ENCODE measurements at regions not wholly inside any gene's neighbourhood (a gene's known extent, or its start where the extent isn't known, plus 50 kb on each side); places are given as distances from the start of the nearest gene placed in this dataset.

DNA sequence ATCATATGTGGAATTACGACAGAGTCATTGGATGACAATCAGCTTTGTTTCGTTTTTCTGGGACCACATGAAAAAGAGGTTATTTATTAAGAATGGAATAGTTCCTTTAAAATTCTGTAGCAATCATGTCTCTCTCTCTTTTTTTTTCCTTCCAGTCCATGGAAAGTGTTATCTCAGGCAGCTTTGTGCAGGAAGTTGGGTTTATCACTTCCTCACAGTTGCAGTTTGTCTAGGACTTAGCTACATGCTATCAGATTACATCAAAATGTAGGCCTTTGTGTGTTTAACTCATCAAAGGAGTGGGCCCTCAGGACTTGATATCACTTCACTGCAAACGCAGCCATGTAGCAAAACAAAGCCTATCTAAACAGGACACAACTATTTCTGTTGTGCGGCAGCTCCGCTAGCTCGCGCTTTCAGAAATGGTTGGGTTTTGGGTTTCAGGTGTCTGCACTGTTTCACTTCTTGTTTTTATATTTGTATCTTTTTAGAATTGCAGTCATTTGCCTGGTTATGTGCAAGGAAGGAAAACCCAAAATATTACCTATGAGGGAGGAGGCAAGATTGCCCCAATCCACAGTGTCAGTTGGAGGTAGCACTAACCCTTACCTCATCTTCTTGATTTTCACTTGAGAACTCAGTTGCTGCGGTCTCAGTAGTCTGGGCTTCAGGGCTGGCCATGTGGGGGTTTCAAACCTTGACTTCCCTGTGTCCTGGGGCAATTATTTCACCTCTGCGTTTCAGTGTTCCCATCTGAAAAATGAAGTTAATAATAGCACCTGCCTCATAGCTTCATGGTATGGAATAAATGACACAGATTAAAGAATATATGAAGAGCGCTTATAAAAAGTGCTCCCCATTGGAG, 66.7 kb downstream of the HHEX start:
- TF ChIP-seq, protein P1, sequence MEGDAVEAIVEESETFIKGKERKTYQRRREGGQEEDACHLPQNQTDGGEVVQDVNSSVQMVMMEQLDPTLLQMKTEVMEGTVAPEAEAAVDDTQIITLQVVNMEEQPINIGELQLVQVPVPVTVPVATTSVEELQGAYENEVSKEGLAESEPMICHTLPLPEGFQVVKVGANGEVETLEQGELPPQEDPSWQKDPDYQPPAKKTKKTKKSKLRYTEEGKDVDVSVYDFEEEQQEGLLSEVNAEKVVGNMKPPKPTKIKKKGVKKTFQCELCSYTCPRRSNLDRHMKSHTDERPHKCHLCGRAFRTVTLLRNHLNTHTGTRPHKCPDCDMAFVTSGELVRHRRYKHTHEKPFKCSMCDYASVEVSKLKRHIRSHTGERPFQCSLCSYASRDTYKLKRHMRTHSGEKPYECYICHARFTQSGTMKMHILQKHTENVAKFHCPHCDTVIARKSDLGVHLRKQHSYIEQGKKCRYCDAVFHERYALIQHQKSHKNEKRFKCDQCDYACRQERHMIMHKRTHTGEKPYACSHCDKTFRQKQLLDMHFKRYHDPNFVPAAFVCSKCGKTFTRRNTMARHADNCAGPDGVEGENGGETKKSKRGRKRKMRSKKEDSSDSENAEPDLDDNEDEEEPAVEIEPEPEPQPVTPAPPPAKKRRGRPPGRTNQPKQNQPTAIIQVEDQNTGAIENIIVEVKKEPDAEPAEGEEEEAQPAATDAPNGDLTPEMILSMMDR (IDR thresholded peaks at IDR 0.05): no peak
- TF ChIP-seq POLR2A (IDR thresholded peaks at IDR 0.05): no peak
